Activated naive CD4-positive, alpha-beta T cell treated with anti-CD3 and anti-CD28 coated beads, Interleukin-2, amount 10 ng/mL, durations not matched to agents 7 days and 5 days (primary cell): ENCODE measurements at regions not wholly inside any gene's neighbourhood (a gene's known extent, or its start where the extent isn't known, plus 50 kb on each side); places are given as distances from the start of the nearest gene placed in this dataset.
"Not testable (repeated sequence)": the region's sequence is repeated elsewhere in the genome, so short reads cannot be mapped to it uniquely, and the experiment has no call there.

Source experiments
- CTCF ChIA-PET: fragments of 350-600 bp; sonication (Branson Sonifier 250); formaldehyde crosslinking; loops from one replicate; lab custom pipeline; 2021; ENCODE audit warnings: antibody characterized with exemption; lab: Charles Lee
- DNase-seq: peaks from one replicate; pipeline ENCODE4 v3.0.0-alpha.2; 2020
- H3K27ac Mint-ChIP-seq: one replicate; pipeline ENCODE4 v1.8.0; 2021; ENCODE audit warnings: mild to moderate bottlenecking, moderate library complexity, mixed read lengths
- H3K27me3 Mint-ChIP-seq: one replicate; pipeline ENCODE4 v1.8.0; 2021; ENCODE audit warnings: mild to moderate bottlenecking, mixed read lengths
- H3K36me3 Mint-ChIP-seq: one replicate; pipeline ENCODE4 v1.8.0; 2021; ENCODE audit warnings: mixed read lengths
- H3K4me1 Mint-ChIP-seq: one replicate; pipeline ENCODE4 v1.8.0; 2021; ENCODE audit warnings: mixed read lengths
- H3K4me3 Mint-ChIP-seq: one replicate; pipeline ENCODE4 v1.8.0; 2021; ENCODE audit warnings: mild to moderate bottlenecking, moderate library complexity, mixed read lengths
- H3K9me3 Mint-ChIP-seq: one replicate; pipeline ENCODE4 v1.8.0; 2021; ENCODE audit warnings: mixed read lengths

GRCh38 chr5:169531631-169532030 lies 51.9 kb upstream of the SPDL1 start:
- Mint-ChIP-seq H3K4me1 (no peaks in the 10 kb centered on the region), H3K4me3 (no peak overlapping the region), H3K9me3 (no peaks in the 10 kb centered on the region), H3K36me3 (no peaks in the 10 kb centered on the region), H3K27me3 (peaks cover 21% of the 10 kb centered on the region), H3K27ac (no peak overlapping the region)
- CTCF ChIA-PET = no interaction called here
- no peak for DNase-seq

- no peaks in the 10 kb centered on the region for H3K4me1 Mint-ChIP-seq
- H3K36me3 Mint-ChIP-seq = no peaks in the 10 kb centered on the region
- H3K9me3 Mint-ChIP-seq = no peaks in the 10 kb centered on the region
- peaks cover 21% of the 10 kb centered on the region for H3K27me3 Mint-ChIP-seq
- no peak overlapping the region for H3K27ac Mint-ChIP-seq
- no peak overlapping the region for H3K4me3 Mint-ChIP-seq
- CTCF ChIA-PET = no interaction called here
- DNase-seq = no peak
Measured at GRCh38 chr5:169527863-169528262, 55.7 kb upstream of the SPDL1 start.

- CTCF ChIA-PET = no interaction called here
- H3K9me3 Mint-ChIP-seq = no peaks in the 10 kb centered on the region
- no peak for DNase-seq
- H3K36me3 Mint-ChIP-seq = no peaks in the 10 kb centered on the region
- no peak overlapping the region for H3K27ac Mint-ChIP-seq
- no peaks in the 10 kb centered on the region for H3K4me1 Mint-ChIP-seq
- H3K4me3 Mint-ChIP-seq = no peak overlapping the region
- peaks cover 21% of the 10 kb centered on the region for H3K27me3 Mint-ChIP-seq
Measured at GRCh38 chr5:169527066-169527465, 56.5 kb upstream of the SPDL1 start.

- no peak overlapping the region for H3K27ac Mint-ChIP-seq
- DNase-seq = no peak
- no peaks in the 10 kb centered on the region for H3K36me3 Mint-ChIP-seq
- no peaks in the 10 kb centered on the region for H3K9me3 Mint-ChIP-seq
- peaks cover 5% of the 10 kb centered on the region for H3K27me3 Mint-ChIP-seq
- H3K4me1 Mint-ChIP-seq = no peaks in the 10 kb centered on the region
- H3K4me3 Mint-ChIP-seq = no peak overlapping the region
- CTCF ChIA-PET = no interaction called here
Measured at GRCh38 chr5:169522851-169523250, 60.7 kb upstream of the SPDL1 start.

DNA sequence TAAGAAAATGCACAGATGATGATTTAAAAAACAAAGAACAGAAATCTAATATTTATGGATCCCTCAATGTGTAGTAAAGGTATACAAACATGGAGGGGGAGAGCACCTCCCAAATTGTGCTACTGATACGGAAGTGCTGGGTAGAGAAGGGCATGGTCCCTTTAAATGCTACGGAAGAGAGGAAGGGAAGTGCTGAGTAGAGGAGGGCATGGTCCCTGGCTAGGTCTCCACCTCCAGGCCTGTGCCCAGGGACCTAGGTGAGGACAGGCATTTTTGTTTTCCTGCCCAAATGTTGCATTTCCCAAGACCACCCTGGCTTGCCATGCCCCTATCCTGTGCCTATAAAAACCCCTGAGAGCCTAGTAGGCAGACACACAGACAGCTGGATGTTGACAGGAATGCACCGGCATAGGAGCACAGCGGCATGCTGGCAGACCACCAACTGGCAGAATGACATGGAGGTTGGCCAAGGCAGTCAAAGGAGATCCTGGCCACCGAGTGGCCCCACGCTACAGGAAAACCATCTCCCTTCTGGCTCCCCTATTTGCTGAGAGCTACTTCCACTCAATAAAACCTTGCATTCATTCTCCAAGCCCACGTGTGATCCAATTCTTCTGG lies 62.1 kb upstream of the SPDL1 start:
- no peaks in the 10 kb centered on the region for H3K36me3 Mint-ChIP-seq
- no peaks in the 10 kb centered on the region for H3K4me1 Mint-ChIP-seq
- DNase-seq = no peak
- no peak overlapping the region for H3K4me3 Mint-ChIP-seq
- peaks cover 5% of the 10 kb centered on the region for H3K27me3 Mint-ChIP-seq
- no peaks in the 10 kb centered on the region for H3K9me3 Mint-ChIP-seq
- CTCF ChIA-PET = no interaction called here
- no peak overlapping the region for H3K27ac Mint-ChIP-seq

- H3K36me3 Mint-ChIP-seq = no peaks in the 10 kb centered on the region
- H3K4me1 Mint-ChIP-seq = no peaks in the 10 kb centered on the region
- H3K4me3 Mint-ChIP-seq = no peak overlapping the region
- no peaks in the 10 kb centered on the region for H3K27me3 Mint-ChIP-seq
- H3K9me3 Mint-ChIP-seq = no peaks in the 10 kb centered on the region
- CTCF ChIA-PET = no interaction called here
- DNase-seq = no peak
- H3K27ac Mint-ChIP-seq = no peak overlapping the region
Measured at GRCh38 chr5:169519358-169519757, 64.2 kb upstream of the SPDL1 start.

GRCh38 chr5:169518779-169519178 lies 64.8 kb upstream of the SPDL1 start:
- H3K27me3 Mint-ChIP-seq, CTCF ChIA-PET, H3K4me3 Mint-ChIP-seq, H3K36me3 Mint-ChIP-seq, DNase-seq, H3K27ac Mint-ChIP-seq, H3K9me3 Mint-ChIP-seq, H3K4me1 Mint-ChIP-seq: not testable (repeated sequence)

- H3K9me3 Mint-ChIP-seq = no peaks in the 10 kb centered on the region
- H3K4me1 Mint-ChIP-seq = no peaks in the 10 kb centered on the region
- H3K27ac Mint-ChIP-seq = no peak overlapping the region
- H3K4me3 Mint-ChIP-seq = no peak overlapping the region
- H3K36me3 Mint-ChIP-seq = no peaks in the 10 kb centered on the region
- CTCF ChIA-PET = no interaction called here
- no peak for DNase-seq
- peaks cover 9% of the 10 kb centered on the region for H3K27me3 Mint-ChIP-seq
Measured at GRCh38 chr5:169512385-169512784, 71.2 kb upstream of the SPDL1 start.

- CTCF ChIA-PET = no interaction called here
- H3K27me3 Mint-ChIP-seq = peaks cover 9% of the 10 kb centered on the region
- no peaks in the 10 kb centered on the region for H3K9me3 Mint-ChIP-seq
Measured at GRCh38 chr5:169511708-169512107, 71.9 kb upstream of the SPDL1 start.

GRCh38 chr5:169507051-169507450 lies 76.5 kb upstream of the SPDL1 start:
- no peak overlapping the region for H3K27ac Mint-ChIP-seq
- CTCF ChIA-PET = no interaction called here
- no peaks in the 10 kb centered on the region for H3K9me3 Mint-ChIP-seq
- no peaks in the 10 kb centered on the region for H3K36me3 Mint-ChIP-seq
- no peak for DNase-seq
- H3K27me3 Mint-ChIP-seq = peaks cover 17% of the 10 kb centered on the region
- no peak overlapping the region for H3K4me3 Mint-ChIP-seq
- no peaks in the 10 kb centered on the region for H3K4me1 Mint-ChIP-seq

More at GRCh38 chr5:169511708-169512107, 71.9 kb upstream of the SPDL1 start:
- Mint-ChIP-seq H3K27ac (no peak overlapping the region), H3K4me3 (no peak overlapping the region), H3K36me3 (no peaks in the 10 kb centered on the region), H3K4me1 (no peaks in the 10 kb centered on the region)
- DNase-seq = no peak

GRCh38 chr5:169503886-169504285 lies 79.7 kb upstream of the SPDL1 start:
- no peaks in the 10 kb centered on the region for H3K9me3 Mint-ChIP-seq
- H3K4me1 Mint-ChIP-seq = no peaks in the 10 kb centered on the region

DNA sequence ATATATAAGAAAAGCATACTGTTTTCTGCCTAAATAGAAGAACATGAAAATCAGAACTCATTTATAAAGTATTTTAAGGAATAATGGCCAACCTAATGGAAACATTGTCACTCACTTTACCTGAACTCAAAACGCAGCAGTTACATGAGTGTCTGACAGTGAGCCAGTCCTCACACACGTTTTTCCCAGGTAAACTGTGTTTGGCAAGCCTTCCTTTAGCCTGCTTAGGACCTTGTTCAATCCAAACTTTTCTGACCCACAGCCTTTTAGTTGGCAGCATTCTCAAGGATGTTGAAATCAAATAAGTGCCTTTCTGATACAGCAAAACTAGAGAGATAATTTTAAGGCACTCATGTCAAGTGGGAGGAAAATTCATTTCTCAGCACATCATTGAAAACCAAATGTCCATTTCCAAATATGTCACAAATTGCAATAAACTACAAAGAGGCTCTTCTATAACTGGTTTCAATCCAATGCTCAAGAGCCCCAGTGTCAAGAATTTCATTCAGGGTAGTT lies 83.5 kb upstream of the SPDL1 start:
- Mint-ChIP-seq H3K9me3 (no peaks in the 10 kb centered on the region), H3K4me1 (no peaks in the 10 kb centered on the region), H3K27ac (no peak overlapping the region), H3K4me3 (no peak overlapping the region), H3K27me3 (peaks cover 9% of the 10 kb centered on the region), H3K36me3 (no peaks in the 10 kb centered on the region)
- no peak for DNase-seq
- CTCF ChIA-PET = no interaction called here

More at GRCh38 chr5:169503886-169504285, 79.7 kb upstream of the SPDL1 start:
- no peak for DNase-seq
- Mint-ChIP-seq H3K36me3 (no peaks in the 10 kb centered on the region), H3K27me3 (peaks cover 12% of the 10 kb centered on the region), H3K27ac (no peak overlapping the region), H3K4me3 (no peak overlapping the region)
- CTCF ChIA-PET = no interaction called here

DNA sequence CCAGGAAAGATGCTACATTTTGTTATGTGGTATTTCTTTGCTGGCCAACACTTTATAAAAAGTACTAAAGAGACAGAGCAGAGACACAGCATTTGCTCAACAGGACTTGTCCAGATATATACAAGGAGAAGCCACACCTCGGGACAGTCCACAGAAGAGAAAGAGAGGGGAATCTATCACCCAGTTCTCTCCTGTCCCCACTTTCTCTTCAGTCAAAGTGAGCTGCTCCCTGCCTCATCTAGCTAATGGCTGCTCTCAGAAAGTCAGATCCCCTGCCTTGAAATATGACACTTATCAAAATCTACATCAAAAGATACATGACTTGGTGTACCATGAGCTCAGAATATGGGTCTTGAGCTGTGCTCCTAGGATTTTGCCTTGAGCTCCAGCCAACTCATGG lies 86.7 kb upstream of the SPDL1 start:
- Mint-ChIP-seq H3K4me1 (no peaks in the 10 kb centered on the region), H3K4me3 (no peak overlapping the region), H3K36me3 (no peaks in the 10 kb centered on the region), H3K9me3 (no peaks in the 10 kb centered on the region), H3K27me3 (no peaks in the 10 kb centered on the region), H3K27ac (no peak overlapping the region)
- no peak for DNase-seq
- CTCF ChIA-PET = no interaction called here

- no peaks in the 10 kb centered on the region for H3K9me3 Mint-ChIP-seq
- H3K4me1 Mint-ChIP-seq = no peaks in the 10 kb centered on the region
- no peaks in the 10 kb centered on the region for H3K36me3 Mint-ChIP-seq
- no peak overlapping the region for H3K4me3 Mint-ChIP-seq
- no peak overlapping the region for H3K27ac Mint-ChIP-seq
- no peaks in the 10 kb centered on the region for H3K27me3 Mint-ChIP-seq
- CTCF ChIA-PET = no interaction called here
- DNase-seq = no peak
Measured at GRCh38 chr5:169494941-169495548, 88.5 kb upstream of the SPDL1 start.

DNA sequence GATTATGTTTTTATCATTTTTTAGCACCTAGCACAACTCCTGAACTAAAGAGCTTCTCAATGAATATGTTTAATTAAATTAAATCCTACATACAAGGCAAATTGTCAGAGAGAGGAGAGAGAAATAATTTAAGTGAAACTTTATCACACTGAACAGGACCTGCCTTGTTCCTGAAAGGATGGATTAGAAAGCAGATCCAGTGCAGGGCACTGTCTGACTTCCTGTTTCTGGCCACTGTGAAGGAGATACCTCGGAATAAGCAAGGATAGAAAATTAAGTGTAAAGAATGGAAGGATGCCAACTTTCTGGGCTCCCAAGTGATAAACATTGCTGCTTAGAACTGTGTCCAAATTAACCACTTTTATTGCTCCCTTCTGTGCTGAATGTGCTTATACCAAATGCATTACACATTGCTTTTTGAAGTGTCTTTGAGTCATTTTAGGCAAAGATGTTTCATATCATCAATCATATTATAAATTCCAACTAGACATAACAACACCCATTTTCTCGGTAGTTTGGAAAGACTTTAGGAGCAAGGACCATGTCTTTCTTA lies 89.1 kb upstream of the SPDL1 start:
- Mint-ChIP-seq H3K27me3 (no peaks in the 10 kb centered on the region), H3K27ac (no peak overlapping the region), H3K9me3 (no peaks in the 10 kb centered on the region), H3K4me3 (no peak overlapping the region), H3K4me1 (no peaks in the 10 kb centered on the region), H3K36me3 (no peaks in the 10 kb centered on the region)
- no peak for DNase-seq
- CTCF ChIA-PET = no interaction called here
